NCI-H2196 treated with DMSO at 0.1 percent for 48 hours (cell line): ENCODE measurements at regions not wholly inside any gene's neighbourhood (a gene's known extent, or its start where the extent isn't known, plus 50 kb on each side); places are given as distances from the start of the nearest gene placed in this dataset.
A peak's percentile ranks its signal among the peaks of the same experiment; 100 is the strongest.

Source experiments
- DNase-seq: peaks from one replicate; lab custom pipeline; 2025; ENCODE audit not compliant: unreplicated experiment; lab: John Stamatoyannopoulos, UW

- no peak for DNase-seq
Observed at GRCh38 chr18:39976771-39977170, 1978.3 kb upstream of the PIK3C3 start.

DNA sequence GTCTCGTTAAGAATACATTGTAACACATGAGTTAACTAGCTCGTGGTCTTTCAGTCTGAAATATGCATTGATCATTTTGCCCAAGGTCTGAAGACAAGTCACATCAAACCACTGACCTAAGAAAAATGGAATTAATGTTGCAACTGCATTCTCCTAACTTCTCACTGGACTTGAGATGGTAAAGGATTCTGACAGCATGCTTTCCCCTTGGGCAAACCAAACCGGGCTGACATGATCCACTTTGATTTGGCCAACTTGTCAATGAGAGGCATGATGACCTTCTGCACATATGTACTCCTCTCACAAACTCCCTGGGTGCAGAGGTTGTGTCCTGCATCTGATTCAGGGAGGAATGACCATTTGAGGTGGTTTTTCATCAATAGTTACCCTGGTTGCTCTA is 1982.5 kb upstream of the PIK3C3 start:
- no peak for DNase-seq

DNA sequence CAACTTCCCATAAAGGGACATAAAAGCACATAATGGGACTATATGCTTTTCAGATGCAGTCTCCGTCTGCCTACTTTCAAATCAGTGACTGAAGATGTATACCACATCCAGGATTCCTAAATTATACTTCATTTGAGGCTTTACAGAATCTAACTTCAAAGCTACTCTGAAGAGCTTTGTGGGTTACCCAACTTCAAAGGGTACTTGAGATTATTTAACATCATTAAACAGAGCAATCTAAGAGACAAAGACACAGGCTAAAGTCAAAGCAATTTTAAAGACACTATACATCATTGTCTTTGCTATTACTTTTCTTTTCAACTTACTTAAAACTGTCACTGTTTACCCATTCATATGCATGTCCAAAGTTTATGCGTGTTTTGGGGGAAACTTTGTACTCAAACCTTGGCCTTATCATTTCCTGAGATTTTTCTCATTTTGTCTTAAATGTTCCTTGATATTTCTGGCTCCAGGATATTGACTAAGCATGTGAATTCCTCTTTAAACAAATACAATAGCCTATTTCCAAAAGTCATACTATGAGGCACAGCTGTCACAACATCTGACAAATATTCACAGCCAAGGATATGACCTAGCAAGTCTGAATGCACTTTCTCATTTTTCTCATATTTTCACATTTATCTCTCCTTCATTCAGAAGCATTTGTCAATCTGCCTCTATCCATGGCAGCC is 1985.1 kb upstream of the PIK3C3 start:
- DNase-seq: no peak

DNA sequence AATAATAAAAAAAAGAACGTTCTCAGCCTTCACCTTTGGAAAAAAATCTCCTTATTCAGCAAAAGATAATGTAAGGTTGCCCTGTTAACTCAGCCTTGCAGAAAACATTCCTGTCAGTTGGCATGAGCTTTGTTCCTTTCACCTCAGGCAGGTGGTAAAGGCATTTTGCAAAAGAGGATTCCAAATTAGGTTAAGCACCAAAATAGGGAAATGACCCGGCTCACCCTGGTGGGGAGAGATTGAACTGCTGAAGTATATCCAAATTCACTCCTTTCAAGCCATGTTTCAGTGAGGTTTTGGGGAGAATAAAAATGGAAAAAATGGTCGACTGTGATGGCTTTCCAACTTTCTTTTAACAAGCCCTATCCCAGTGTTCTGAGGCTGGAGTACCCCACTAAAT is 1988.8 kb upstream of the PIK3C3 start:
- no peak for DNase-seq

GRCh38 chr18:39962546-39962945 is 1992.5 kb upstream of the PIK3C3 start:
- DNase-seq: no peak

GRCh38 chr18:39960550-39960949 is 1994.5 kb upstream of the PIK3C3 start:
- no peak for DNase-seq

DNA sequence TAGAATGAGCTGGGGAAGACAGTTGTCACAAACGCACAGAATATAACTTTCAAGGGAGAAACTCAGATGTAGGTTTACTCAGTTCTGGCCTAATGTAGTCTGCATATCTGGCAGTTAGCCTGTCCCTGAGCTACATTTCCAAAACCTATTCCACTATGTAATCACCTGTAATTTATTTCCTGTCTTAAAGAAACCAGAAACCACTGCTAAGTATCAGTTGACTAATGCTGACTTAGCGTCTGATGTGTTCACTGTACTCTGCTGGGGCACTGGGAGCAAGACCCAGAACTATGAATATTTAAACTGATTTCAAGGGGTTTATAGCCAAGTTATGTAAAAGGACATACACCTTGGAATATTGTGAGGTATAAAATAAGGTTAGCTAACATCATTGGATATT is 1995.2 kb upstream of the PIK3C3 start:
- no peak for DNase-seq

DNA sequence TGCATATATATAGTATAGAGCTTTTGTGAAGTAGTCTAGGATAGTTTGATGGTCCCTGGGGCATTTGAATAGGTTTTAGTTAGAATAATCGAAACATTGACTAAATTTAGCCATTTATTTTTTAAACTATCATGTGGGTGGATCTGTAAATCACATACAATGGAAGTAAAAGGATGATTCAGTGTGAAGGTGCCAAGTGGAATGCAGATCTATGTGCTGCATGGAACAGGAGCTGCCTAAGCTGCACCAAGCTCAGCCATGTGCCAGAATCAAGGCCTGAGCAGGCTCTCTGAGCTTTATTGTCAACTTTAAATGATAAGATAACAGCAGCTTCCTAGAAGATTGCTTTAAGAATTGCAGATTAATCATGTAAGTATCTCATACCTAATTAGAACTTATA is 1996.2 kb upstream of the PIK3C3 start:
- DNase-seq: no peak

DNA sequence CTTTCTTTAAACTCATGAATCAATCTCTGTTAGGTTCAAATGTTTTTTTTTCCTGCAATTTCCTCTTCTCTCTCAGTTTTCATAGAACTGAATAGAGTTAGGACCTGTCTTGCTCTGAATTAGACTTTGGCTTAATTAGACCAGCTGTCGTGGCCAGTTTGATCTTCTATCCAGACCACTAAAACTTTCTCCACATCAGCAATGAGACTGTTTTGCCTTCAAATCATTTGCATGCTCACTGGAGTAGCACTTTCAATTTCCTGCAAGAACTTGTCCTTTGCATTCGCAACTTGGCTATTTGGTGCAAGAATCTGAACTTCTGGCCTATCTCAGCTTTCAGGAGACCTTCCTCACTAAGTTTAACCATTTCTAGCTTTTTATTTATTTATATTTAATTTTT is 2002.2 kb upstream of the PIK3C3 start:
- no peak for DNase-seq

DNA sequence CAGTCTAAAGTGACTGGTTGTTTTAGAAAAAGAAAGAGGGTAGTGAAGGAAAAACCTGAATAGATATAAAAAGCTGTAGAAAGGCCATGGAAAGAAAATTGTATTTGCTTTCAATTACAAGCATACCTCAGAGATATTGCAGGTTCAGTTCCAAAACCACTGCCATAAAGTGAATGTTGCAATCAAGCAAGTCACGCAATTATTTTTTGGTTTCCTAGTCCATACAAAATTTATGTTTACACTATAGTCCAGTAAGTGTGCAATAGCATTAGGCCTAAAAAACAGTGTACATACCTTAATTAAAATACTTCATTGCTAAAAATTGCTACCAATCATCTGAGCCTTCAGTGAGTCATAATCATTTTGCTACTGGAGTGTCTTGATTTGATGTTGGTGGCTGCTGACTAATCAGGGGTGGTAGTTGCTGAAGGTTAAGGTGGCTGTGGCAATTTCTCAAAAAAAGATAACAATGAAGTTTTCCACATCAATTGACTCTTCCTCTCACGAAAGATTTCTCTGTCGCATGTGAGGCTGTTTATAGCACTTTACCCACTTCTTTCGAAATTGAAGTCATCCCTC is 2003.8 kb upstream of the PIK3C3 start:
- no peak for DNase-seq

DNA sequence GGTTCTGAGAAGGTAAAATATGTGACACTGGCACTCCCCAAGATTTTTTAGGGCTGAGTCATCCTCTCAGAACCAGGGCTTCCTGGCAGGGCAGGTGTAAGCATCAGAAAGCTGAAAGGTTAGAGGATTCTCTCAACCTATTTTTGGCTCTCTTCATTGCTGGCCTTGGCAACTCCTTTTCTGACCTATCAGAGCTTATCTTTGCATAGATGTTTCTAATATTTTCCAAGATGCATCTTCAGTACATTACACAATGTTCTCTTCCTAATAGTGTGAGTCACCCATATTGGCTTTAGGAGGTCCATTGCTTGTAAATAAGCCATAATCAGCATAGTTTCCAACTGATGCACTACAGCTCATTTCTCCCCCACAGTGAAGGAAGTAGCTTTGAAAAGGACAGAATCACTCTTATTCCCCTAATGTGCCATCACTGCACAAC is 2008.4 kb upstream of the PIK3C3 start:
- peak; percentile 62 for DNase-seq

- DNase-seq: no peak
Observed at GRCh38 chr18:39945076-39945475, 2010.0 kb upstream of the PIK3C3 start.

DNA sequence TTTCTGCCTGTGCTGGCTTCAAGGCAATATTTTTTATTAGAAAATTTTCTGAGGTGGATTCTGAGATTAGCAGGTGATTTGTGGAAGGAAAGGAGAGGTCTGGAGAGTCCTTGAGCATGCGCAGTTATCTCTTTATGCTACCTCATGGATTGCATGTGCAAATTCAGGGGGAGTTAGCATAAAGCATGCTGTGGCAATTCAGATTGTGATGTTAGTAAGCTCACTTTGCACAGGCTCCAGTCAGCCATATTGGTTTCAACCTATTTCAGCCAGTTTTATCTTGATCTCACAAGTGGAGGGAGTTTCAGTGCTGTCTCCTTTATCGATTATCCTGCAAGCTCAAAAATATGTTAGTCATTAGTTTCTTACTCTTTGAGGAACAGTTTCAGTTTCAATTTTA is 2012.3 kb upstream of the PIK3C3 start:
- no peak for DNase-seq

DNA sequence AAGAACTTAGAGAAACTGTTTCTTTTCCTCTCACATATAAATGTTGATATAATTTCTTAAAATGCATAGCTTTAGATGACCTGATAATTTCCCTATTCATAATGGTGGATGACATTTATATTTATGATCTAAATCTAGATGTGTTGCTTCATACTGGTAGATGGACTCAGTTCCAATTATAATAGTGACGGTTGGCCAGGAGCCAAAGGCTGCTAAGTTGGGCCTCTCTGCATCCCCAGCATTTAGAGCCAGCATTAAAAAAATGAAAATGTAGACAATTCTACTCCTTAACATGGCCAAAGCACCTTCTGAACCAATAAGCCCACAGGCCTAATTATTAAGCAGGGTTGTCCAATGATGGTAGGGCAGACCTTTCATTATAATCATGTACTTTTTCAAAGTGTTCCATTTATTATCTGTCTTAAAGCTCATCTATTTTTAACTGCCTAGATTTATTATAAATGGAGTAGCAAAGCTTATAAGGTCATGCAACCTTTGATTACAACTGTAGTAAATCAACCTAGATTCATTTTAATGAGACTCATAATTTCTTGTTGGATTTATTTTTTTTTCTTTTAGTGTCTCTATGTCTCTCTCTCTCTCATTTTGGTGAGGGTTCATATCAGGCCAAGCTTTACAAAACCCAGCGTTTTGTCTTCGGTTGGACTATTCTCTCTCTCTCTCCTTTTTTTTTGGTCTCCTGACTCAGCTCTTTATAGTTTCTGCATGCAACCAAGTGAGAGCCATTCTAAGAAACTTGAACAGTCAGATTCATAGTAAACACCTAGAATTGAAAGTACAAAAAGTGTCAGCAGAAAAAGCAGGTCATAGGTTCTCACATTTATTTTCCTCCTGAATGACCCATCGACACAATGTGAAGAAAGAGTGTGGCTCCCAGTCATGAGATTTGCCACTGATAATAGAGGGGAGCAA is 2016.1 kb upstream of the PIK3C3 start:
- DNase-seq: no peak

DNA sequence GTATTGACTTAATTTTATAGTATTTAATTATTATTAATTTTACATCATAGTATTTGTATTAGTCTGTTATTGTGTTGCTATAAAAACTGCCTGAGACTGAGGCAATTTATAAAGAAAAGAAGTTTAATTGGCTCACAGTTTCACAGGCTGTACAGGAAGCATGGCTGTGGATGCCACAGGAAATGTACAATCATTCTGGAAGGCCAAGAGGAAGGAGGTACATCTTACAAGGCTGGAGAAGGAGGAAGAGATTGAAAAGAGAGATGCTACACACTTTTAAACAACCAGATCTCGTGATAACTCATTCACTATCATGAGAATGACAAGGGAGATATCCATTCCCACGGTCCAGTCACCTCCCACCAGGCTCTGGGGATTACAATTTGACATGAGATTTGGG is 2019.4 kb upstream of the PIK3C3 start:
- no peak for DNase-seq

- no peak for DNase-seq
Observed at GRCh38 chr18:39918847-39919246, 2036.2 kb upstream of the PIK3C3 start.

- no peak for DNase-seq
Observed at GRCh38 chr18:39913672-39914366, 2041.2 kb upstream of the PIK3C3 start.

- no peak for DNase-seq
Observed at GRCh38 chr18:39911716-39912115, 2043.3 kb upstream of the PIK3C3 start.

- peak; percentile 48 for DNase-seq
Observed at GRCh38 chr18:39909706-39910105, 2045.3 kb upstream of the PIK3C3 start.

- no peak for DNase-seq
Observed at GRCh38 chr18:39886136-39886535, 2068.9 kb upstream of the PIK3C3 start.

DNA sequence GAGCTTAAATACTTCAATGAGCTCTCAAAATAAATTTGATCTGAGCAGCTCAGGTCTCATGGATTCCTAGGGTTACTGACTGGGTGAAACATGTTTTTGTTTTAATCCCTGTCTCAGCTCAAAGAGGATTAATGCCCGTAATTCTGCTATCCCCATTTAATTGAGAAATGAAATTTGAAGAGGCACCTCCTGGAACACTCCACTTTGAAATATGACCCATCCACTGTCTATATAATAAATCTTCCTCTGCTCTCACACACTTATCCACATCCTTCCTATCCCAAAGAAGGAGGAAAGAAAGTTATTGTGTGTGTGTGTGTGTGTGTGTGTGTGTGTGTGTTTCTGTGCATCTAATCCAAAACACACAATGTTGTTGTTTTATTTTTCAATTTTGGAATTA is 2082.4 kb upstream of the PIK3C3 start:
- no peak for DNase-seq
